ENCODE measurements at regions not wholly inside any gene's neighbourhood (a gene's known extent, or its start where the extent isn't known, plus 50 kb on each side); places are given as distances from the start of the nearest gene placed in this dataset.

GRCh38 chr14:29462772-29463171 is 464.9 kb downstream of the PRKD1 start:
- TF ChIP-seq, protein P1, sequence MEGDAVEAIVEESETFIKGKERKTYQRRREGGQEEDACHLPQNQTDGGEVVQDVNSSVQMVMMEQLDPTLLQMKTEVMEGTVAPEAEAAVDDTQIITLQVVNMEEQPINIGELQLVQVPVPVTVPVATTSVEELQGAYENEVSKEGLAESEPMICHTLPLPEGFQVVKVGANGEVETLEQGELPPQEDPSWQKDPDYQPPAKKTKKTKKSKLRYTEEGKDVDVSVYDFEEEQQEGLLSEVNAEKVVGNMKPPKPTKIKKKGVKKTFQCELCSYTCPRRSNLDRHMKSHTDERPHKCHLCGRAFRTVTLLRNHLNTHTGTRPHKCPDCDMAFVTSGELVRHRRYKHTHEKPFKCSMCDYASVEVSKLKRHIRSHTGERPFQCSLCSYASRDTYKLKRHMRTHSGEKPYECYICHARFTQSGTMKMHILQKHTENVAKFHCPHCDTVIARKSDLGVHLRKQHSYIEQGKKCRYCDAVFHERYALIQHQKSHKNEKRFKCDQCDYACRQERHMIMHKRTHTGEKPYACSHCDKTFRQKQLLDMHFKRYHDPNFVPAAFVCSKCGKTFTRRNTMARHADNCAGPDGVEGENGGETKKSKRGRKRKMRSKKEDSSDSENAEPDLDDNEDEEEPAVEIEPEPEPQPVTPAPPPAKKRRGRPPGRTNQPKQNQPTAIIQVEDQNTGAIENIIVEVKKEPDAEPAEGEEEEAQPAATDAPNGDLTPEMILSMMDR (tag by site-specific recombination; IDR thresholded peaks at IDR 0.05): no peak
- TF ChIP-seq IKZF3 (tag by site-specific recombination; IDR thresholded peaks at IDR 0.05): no peak
- no peak for TF ChIP-seq ZBTB11 (tag by site-specific recombination; conservative IDR thresholded peaks at IDR 0.05; ENCODE audit: low read depth)
- TF ChIP-seq ZNF202 (tag by site-specific recombination; IDR thresholded peaks at IDR 0.05; ENCODE audit: borderline replicate concordance): no peak
- no peak for TF ChIP-seq ZNF544 (tag by site-specific recombination; IDR thresholded peaks at IDR 0.05)
- no peak for TF ChIP-seq GLI2 (tag by site-specific recombination; IDR thresholded peaks at IDR 0.05; ENCODE audit: borderline replicate concordance, low read depth)
- no peak for TF ChIP-seq ZNF792 (tag by site-specific recombination; IDR thresholded peaks at IDR 0.05)
- TF ChIP-seq, protein P2, sequence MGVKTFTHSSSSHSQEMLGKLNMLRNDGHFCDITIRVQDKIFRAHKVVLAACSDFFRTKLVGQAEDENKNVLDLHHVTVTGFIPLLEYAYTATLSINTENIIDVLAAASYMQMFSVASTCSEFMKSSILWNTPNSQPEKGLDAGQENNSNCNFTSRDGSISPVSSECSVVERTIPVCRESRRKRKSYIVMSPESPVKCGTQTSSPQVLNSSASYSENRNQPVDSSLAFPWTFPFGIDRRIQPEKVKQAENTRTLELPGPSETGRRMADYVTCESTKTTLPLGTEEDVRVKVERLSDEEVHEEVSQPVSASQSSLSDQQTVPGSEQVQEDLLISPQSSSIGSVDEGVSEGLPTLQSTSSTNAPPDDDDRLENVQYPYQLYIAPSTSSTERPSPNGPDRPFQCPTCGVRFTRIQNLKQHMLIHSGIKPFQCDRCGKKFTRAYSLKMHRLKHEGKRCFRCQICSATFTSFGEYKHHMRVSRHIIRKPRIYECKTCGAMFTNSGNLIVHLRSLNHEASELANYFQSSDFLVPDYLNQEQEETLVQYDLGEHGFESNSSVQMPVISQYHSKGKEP (tag by site-specific recombination; IDR thresholded peaks at IDR 0.05): no peak
- TF ChIP-seq ZNF24 (tag by site-specific recombination; IDR thresholded peaks at IDR 0.05): no peak
- TF ChIP-seq ZNF513 (tag by site-specific recombination; IDR thresholded peaks at IDR 0.05): no peak
- TF ChIP-seq ZNF555 (tag by site-specific recombination; conservative IDR thresholded peaks at IDR 0.05): no peak
- TF ChIP-seq ZXDB (tag by site-specific recombination; IDR thresholded peaks at IDR 0.05): no peak
- TF ChIP-seq, protein P3, sequence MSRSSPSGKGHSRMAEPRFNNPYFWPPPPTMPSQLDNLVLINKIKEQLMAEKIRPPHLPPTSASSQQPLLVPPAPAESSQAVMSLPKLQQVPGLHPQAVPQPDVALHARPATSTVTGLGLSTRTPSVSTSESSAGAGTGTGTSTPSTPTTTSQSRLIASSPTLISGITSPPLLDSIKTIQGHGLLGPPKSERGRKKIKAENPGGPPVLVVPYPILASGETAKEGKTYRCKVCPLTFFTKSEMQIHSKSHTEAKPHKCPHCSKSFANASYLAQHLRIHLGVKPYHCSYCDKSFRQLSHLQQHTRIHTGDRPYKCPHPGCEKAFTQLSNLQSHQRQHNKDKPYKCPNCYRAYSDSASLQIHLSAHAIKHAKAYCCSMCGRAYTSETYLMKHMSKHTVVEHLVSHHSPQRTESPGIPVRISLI (tag by site-specific recombination; IDR thresholded peaks at IDR 0.05): no peak
- TF ChIP-seq ZSCAN30 (tag by site-specific recombination; IDR thresholded peaks at IDR 0.05): no peak
